ENCODE measurements at regions not wholly inside any gene's neighbourhood (a gene's known extent, or its start where the extent isn't known, plus 50 kb on each side); places are given as distances from the start of the nearest gene placed in this dataset.

GRCh38 chr9:106625259-106625789 lies 237.6 kb upstream of the ZNF462 start:
- no peak for TF ChIP-seq CTCF (IDR thresholded peaks at IDR 0.05; ENCODE audit: poor library complexity, severe bottlenecking)
- no peak for TF ChIP-seq REST (IDR thresholded peaks at IDR 0.05; ENCODE audit: borderline replicate concordance)
- no peak for TF ChIP-seq EZH2 (IDR thresholded peaks at IDR 0.05; ENCODE audit: borderline replicate concordance, insufficient read depth, low read length, poor library complexity, severe bottlenecking)
- TF ChIP-seq POLR2AphosphoS5 (IDR thresholded peaks at IDR 0.05): no peak

Data from neural cell (in vitro differentiated cells).